ENCODE measurements at regions not wholly inside any gene's neighbourhood (a gene's known extent, or its start where the extent isn't known, plus 50 kb on each side); places are given as distances from the start of the nearest gene placed in this dataset.

GRCh38 chr1:37152491-37152890 lies 118.2 kb upstream of the GRIK3 start:
- TF ChIP-seq CTCF (IDR thresholded peaks at IDR 0.05) (no peak), SIN3A (IDR thresholded peaks at IDR 0.05; ENCODE audit: borderline replicate concordance, insufficient read depth, low read depth, low read length) (no peak)
